ENCODE measurements at regions not wholly inside any gene's neighbourhood (a gene's known extent, or its start where the extent isn't known, plus 50 kb on each side); places are given as distances from the start of the nearest gene placed in this dataset.

DNA sequence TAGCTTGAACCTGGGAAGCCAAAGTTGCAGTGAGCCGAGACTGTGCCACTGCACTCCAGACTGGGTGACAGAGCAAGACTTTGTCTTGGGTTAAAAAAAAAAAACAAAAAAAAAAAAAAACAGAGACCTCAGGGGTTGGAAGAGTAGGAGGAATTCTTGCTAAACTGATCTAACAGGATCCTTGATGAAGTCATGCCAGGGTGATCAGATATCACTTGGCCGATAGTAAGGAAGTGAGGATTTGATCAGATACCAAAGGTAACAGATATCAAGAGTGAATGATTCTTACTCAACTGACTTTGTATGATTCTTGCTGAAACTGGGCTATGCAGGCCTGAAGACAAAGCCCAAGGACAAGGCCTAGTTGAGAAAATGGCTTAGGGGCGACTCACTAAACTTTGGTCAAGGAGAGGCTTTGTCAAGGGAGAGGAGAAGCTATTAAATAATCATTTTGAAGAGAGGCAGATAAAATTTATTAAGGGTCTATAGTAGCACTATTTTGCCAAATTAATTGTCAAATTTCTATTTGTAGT lies 624.7 kb downstream of the UTRN start:
- TF ChIP-seq IRF2 (CRISPR knock-in tag; IDR thresholded peaks at IDR 0.05; ENCODE audit: borderline replicate concordance, low read depth) (no peak), ZNF232 (CRISPR knock-in tag; IDR thresholded peaks at IDR 0.05) (no peak), NR2C2 (CRISPR knock-in tag; IDR thresholded peaks at IDR 0.05) (no peak), FOXP1 (CRISPR knock-in tag; IDR thresholded peaks at IDR 0.05; ENCODE audit: borderline replicate concordance) (no peak), MYBL2 (CRISPR knock-in tag; IDR thresholded peaks at IDR 0.05) (no peak)
- TF ChIP-seq, protein P1, sequence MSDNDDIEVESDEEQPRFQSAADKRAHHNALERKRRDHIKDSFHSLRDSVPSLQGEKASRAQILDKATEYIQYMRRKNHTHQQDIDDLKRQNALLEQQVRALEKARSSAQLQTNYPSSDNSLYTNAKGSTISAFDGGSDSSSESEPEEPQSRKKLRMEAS (CRISPR knock-in tag; IDR thresholded peaks at IDR 0.05) = no peak
- TF ChIP-seq, protein P2, sequence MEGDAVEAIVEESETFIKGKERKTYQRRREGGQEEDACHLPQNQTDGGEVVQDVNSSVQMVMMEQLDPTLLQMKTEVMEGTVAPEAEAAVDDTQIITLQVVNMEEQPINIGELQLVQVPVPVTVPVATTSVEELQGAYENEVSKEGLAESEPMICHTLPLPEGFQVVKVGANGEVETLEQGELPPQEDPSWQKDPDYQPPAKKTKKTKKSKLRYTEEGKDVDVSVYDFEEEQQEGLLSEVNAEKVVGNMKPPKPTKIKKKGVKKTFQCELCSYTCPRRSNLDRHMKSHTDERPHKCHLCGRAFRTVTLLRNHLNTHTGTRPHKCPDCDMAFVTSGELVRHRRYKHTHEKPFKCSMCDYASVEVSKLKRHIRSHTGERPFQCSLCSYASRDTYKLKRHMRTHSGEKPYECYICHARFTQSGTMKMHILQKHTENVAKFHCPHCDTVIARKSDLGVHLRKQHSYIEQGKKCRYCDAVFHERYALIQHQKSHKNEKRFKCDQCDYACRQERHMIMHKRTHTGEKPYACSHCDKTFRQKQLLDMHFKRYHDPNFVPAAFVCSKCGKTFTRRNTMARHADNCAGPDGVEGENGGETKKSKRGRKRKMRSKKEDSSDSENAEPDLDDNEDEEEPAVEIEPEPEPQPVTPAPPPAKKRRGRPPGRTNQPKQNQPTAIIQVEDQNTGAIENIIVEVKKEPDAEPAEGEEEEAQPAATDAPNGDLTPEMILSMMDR (IDR thresholded peaks at IDR 0.05) = no peak
- TF ChIP-seq, protein P3, sequence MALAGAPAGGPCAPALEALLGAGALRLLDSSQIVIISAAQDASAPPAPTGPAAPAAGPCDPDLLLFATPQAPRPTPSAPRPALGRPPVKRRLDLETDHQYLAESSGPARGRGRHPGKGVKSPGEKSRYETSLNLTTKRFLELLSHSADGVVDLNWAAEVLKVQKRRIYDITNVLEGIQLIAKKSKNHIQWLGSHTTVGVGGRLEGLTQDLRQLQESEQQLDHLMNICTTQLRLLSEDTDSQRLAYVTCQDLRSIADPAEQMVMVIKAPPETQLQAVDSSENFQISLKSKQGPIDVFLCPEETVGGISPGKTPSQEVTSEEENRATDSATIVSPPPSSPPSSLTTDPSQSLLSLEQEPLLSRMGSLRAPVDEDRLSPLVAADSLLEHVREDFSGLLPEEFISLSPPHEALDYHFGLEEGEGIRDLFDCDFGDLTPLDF (CRISPR knock-in tag; IDR thresholded peaks at IDR 0.05) = no peak
- TF ChIP-seq, protein P4, sequence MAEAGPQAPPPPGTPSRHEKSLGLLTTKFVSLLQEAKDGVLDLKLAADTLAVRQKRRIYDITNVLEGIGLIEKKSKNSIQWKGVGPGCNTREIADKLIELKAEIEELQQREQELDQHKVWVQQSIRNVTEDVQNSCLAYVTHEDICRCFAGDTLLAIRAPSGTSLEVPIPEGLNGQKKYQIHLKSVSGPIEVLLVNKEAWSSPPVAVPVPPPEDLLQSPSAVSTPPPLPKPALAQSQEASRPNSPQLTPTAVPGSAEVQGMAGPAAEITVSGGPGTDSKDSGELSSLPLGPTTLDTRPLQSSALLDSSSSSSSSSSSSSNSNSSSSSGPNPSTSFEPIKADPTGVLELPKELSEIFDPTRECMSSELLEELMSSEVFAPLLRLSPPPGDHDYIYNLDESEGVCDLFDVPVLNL (CRISPR knock-in tag; IDR thresholded peaks at IDR 0.05; ENCODE audit: borderline replicate concordance, low read depth) = no peak
- ChIA-PET POLR2A (no interaction called here), CTCF (no interaction called here)
- DNase-seq (ENCODE audit: low spot score) (no peak), ATAC-seq (no peak)
- H3K27ac Mint-ChIP-seq = no peak overlapping the region
- H3K36me3 Mint-ChIP-seq = no peaks in the 10 kb centered on the region
- H3K4me3 Mint-ChIP-seq = no peak overlapping the region
- H3K9me3 Mint-ChIP-seq = peaks cover 3% of the 10 kb centered on the region; the same call in 1 of the 2 replicates
- no peaks in the 10 kb centered on the region for H3K27me3 Mint-ChIP-seq (ENCODE audit: low read depth)
- peaks cover 4% of the 10 kb centered on the region for H3K4me1 Mint-ChIP-seq

DNA sequence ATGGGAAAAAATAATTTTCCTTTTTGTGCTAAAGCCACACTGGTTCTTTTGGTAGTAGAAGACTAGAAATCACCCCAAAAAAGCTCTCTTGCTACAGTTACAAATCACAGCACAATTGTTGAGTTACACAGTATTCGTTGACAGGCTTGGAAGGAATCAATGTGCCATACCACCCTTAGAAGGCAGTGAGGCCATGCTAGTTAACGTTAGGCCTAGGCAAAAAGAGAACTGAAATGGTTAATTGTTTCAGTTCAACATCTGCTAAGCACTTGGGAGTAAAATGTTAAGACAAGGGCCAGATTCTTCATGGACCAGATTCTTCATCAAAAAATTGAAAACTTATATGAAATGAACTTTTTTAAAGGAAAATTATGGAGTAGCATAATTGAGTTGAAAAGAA lies 626.2 kb downstream of the UTRN start:
- no peak for ATAC-seq
- ChIA-PET POLR2A (no interaction called here), CTCF (no interaction called here)
- no peak overlapping the region for H3K27ac Mint-ChIP-seq
- no peak for DNase-seq (ENCODE audit: low spot score)
- peaks cover 4% of the 10 kb centered on the region for H3K4me1 Mint-ChIP-seq
- no peak overlapping the region for H3K4me3 Mint-ChIP-seq
- H3K27me3 Mint-ChIP-seq (ENCODE audit: low read depth) = no peaks in the 10 kb centered on the region
- H3K9me3 Mint-ChIP-seq = peaks cover 13% of the 10 kb centered on the region
- H3K36me3 Mint-ChIP-seq = peaks cover 4% of the 10 kb centered on the region; the same call in 1 of the 2 replicates
- no peak for TF ChIP-seq CREM (CRISPR knock-in tag; IDR thresholded peaks at IDR 0.05)
- TF ChIP-seq EMX1 (CRISPR knock-in tag; IDR thresholded peaks at IDR 0.05) = no peak
- TF ChIP-seq FOXP1 (CRISPR knock-in tag; IDR thresholded peaks at IDR 0.05; ENCODE audit: borderline replicate concordance) = no peak
- TF ChIP-seq, protein P3 (CRISPR knock-in tag; IDR thresholded peaks at IDR 0.05) = no peak
- no peak for TF ChIP-seq RELA (CRISPR knock-in tag; IDR thresholded peaks at IDR 0.05; ENCODE audit: borderline replicate concordance)
- no peak for TF ChIP-seq ZNF232 (CRISPR knock-in tag; IDR thresholded peaks at IDR 0.05)
- TF ChIP-seq MYBL2 (CRISPR knock-in tag; IDR thresholded peaks at IDR 0.05) = no peak
- TF ChIP-seq TEAD1 (CRISPR knock-in tag; IDR thresholded peaks at IDR 0.05) = no peak
- TF ChIP-seq GRHL2 (CRISPR knock-in tag; IDR thresholded peaks at IDR 0.05; ENCODE audit: insufficient replicate concordance, severe bottlenecking) = no peak
- no peak for TF ChIP-seq TEAD4 (CRISPR knock-in tag; IDR thresholded peaks at IDR 0.05)
- no peak for TF ChIP-seq KAT7 (CRISPR knock-in tag; IDR thresholded peaks at IDR 0.05; ENCODE audit: borderline replicate concordance)
- TF ChIP-seq, protein P2 (IDR thresholded peaks at IDR 0.05) = no peak

Data from WTC11 (cell line).